ENCODE measurements at regions not wholly inside any gene's neighbourhood (a gene's known extent, or its start where the extent isn't known, plus 50 kb on each side); places are given as distances from the start of the nearest gene placed in this dataset.

DNA sequence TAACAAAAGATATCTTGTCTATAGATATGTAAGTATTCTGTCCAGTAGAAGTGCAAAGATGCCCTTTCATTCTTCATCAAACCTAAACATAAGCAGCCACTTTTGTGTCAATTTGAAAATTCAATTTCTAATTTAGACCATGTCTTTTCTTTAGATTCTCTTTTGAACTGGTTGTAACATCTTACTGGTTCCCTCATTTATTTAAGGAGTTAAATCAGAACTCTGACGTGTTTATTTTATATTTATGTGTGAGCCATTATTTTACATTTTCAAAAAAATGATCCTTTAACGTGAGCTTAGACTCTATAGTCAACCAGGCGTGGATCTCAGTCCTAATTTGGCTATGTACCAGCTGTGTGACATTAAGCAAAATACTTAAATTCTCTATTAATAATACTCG is 74.0 kb upstream of the PHYHIPL start:
- H3K27ac Mint-ChIP-seq = no peak overlapping the region
- H3K4me3 Mint-ChIP-seq = no peak overlapping the region
- H3K36me3 Mint-ChIP-seq = no peaks in the 10 kb centered on the region
- POLR2A ChIA-PET = no interaction called here
- peaks cover 0 to 4% (median 0%) of the 10 kb centered on the region in 9 donors for H3K9me3 Mint-ChIP-seq
- ATAC-seq (no peak), DNase-seq (no peak)
- H3K27me3 Mint-ChIP-seq = no peaks in the 10 kb centered on the region
- H3K4me1 Mint-ChIP-seq = no peaks in the 10 kb centered on the region

DNA sequence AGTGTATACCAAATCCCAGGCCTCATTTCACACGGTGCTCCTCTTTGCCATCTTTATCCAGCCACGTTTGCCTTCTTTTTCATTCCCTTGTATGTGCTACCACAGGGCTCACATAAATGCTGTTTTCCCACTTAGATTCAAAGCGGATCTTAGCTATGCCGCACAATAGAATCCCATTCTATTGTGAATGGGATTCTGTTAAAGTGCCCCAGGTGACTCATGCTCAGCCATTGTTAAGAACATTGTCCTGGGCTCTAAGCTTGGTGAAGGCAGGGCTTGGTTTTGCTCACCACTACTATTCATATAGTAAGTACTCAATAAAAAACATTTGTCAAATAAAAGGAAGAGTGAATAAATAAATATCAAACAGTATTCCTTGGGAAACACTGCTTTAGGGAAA is 72.3 kb upstream of the PHYHIPL start:
- no peak for ATAC-seq
- H3K27me3 Mint-ChIP-seq = no peaks in the 10 kb centered on the region
- no peaks in the 10 kb centered on the region for H3K36me3 Mint-ChIP-seq
- no peak overlapping the region for H3K27ac Mint-ChIP-seq
- peaks cover 0 to 5% (median 0%) of the 10 kb centered on the region in 9 donors for H3K9me3 Mint-ChIP-seq
- H3K4me1 Mint-ChIP-seq = no peaks in the 10 kb centered on the region
- POLR2A ChIA-PET = no interaction called here
- DNase-seq = no peak
- no peak overlapping the region for H3K4me3 Mint-ChIP-seq

DNA sequence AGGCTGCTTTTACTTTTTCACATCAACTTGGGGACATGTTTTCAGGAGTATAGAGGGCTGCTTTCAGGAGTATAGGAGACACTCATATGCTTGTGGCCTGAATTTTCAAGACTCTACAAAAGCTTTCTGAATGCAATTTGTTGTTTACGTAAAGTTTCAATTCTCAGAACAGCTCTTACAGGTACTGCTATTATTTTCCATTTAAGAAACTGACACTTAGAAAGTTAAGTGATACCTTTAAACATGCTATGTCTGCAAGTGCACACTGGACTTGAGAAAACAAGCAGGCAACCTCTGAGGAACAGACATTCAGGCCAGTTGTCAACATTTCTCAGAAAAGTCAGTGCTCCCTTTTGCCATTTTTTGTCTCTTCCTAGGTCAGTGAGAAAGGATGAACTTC is 70.0 kb upstream of the PHYHIPL start:
- Mint-ChIP-seq H3K27ac (no peak overlapping the region), H3K4me3 (no peak overlapping the region), H3K4me1 (no peaks in the 10 kb centered on the region), H3K36me3 (no peaks in the 10 kb centered on the region), H3K9me3 (peaks cover 0 to 5% (median 0%) of the 10 kb centered on the region in 9 donors), H3K27me3 (no peaks in the 10 kb centered on the region)
- POLR2A ChIA-PET = no interaction called here
- DNase-seq (no peak), ATAC-seq (no peak)

DNA sequence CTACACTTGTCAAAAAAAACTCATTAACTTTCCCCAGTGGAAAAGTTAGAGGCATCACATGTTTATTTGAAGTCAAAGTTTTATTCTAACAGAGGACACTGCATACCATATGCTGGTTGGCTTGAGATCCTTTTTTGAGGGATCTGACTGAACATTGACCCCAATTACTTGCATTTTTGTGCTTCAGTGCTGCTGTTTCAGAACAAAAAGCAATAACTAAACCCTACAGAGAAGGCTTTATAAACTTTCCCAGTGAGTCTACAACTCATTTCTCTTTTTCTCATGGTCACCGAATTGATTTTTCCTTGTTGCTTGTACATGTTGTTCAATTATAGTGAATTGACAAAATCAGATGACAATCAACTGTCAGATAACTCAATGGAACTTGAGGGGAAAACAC is 69.3 kb upstream of the PHYHIPL start:
- Mint-ChIP-seq H3K27ac (no peak overlapping the region), H3K9me3 (peaks cover 0 to 6% (median 0%) of the 10 kb centered on the region in 9 donors), H3K4me3 (no peak overlapping the region), H3K27me3 (no peaks in the 10 kb centered on the region), H3K4me1 (no peaks in the 10 kb centered on the region), H3K36me3 (no peaks in the 10 kb centered on the region)
- POLR2A ChIA-PET = no interaction called here
- ATAC-seq (no peak), DNase-seq (no peak)

DNA sequence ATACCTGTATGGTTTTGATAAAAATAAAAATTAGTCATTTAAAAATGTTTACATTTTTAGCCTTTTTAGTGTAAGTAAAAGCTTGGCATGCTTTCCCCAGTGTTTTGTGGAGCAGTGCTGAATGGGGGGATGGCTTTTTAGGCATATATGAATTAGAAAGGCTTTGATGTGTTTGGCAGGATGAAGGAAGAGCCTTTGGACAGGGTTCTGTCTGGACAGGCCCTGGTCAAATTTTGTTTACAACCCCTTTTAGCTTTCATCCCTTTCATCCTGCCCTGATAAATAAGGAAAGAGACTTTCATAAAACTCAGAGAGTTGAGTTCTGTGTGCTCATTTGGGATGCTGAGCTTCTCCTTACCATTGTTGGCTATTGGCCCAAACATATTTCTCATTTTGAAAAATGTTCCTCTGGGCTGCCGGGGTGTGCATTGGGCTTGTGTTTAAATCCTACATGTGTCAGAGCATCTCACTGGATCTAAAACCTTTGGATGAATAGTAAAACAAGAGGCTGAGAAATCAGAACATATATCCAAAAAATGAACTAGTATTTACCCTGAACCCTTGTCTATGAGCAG is 68.1 kb upstream of the PHYHIPL start:
- no peak for ATAC-seq
- Mint-ChIP-seq H3K36me3 (no peaks in the 10 kb centered on the region), H3K27me3 (no peaks in the 10 kb centered on the region), H3K4me3 (no peak overlapping the region), H3K4me1 (no peaks in the 10 kb centered on the region), H3K27ac (no peak overlapping the region), H3K9me3 (peaks cover 0 to 7% (median 0%) of the 10 kb centered on the region in 9 donors)
- POLR2A ChIA-PET = no interaction called here
- no peak for DNase-seq

DNA sequence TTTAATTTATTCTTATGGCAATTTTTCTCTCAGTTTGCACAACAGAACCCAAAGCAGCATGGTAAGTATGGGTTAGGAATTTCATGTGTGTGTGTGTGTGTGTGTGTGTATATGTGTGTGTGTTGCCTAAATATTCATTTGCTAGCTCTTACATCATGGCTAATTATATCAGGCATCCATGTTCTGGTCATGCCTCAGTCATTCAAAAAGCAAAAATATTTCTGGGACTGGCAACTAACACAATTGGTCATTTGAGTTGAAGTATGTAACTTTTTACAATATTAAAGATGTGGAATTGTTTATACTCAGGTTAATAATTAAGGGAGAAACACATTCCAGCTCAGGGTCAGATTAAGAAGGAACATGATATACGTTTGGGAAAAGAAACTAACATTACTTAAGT is 67.6 kb upstream of the PHYHIPL start:
- DNase-seq = no peak
- Mint-ChIP-seq H3K4me3 (no peak overlapping the region), H3K27me3 (no peaks in the 10 kb centered on the region), H3K4me1 (no peaks in the 10 kb centered on the region), H3K27ac (no peak overlapping the region), H3K36me3 (no peaks in the 10 kb centered on the region), H3K9me3 (peaks cover 0 to 7% (median 0%) of the 10 kb centered on the region in 9 donors)
- no peak for ATAC-seq
- POLR2A ChIA-PET = no interaction called here

DNA sequence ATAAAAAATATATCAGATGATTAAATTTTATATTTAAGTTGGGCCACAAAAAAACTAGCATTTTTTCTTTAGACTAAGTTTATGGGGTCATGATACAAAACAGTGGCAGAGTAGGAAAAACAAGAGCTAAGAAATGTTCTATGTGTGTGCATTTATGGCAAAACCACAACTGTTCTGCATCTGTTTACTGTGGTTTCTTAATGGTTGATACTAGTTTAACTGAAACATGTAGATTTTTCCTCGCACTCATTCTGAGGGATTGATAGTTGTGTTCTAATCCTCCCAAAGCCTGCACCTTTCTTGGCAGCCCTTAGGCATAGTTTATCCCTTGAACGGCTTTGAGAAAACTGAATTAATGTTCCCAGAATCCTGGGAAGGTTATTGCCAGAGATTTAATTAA is 66.6 kb upstream of the PHYHIPL start:
- Mint-ChIP-seq H3K36me3 (no peaks in the 10 kb centered on the region), H3K27me3 (no peaks in the 10 kb centered on the region), H3K27ac (no peak overlapping the region), H3K4me3 (no peak overlapping the region), H3K9me3 (peaks cover 0 to 6% (median 0%) of the 10 kb centered on the region in 9 donors), H3K4me1 (no peaks in the 10 kb centered on the region)
- POLR2A ChIA-PET = no interaction called here
- DNase-seq (no peak), ATAC-seq (no peak)

DNA sequence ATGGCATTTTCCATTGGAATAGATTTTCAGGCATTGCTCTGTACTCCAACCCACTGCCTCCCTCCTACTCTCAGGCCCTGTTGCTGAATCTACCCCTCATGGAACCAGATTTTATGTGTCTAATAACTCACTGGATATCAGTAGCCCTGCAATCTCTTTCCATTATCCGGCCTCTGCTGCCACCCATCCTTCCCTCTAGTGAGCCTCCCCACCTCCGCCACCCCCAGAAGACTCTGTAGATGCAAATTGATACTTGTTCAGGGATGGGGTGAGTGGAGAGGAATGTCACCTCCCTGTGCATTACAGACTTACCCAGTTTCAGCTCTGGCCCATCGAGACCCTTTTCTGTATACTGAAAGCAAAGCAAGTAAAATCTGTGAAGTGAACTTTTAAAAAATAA is 52.3 kb upstream of the PHYHIPL start:
- no peak for ATAC-seq
- H3K4me3 Mint-ChIP-seq = no peak overlapping the region
- no peak overlapping the region for H3K27ac Mint-ChIP-seq
- POLR2A ChIA-PET = no interaction called here
- peaks cover 0 to 4% (median 0%) of the 10 kb centered on the region in 5 donors for H3K27me3 Mint-ChIP-seq
- peaks cover 0 to 20% (median 5%) of the 10 kb centered on the region in 9 donors for H3K9me3 Mint-ChIP-seq
- H3K4me1 Mint-ChIP-seq = no peaks in the 10 kb centered on the region
- no peaks in the 10 kb centered on the region for H3K36me3 Mint-ChIP-seq
- DNase-seq = no peak

DNA sequence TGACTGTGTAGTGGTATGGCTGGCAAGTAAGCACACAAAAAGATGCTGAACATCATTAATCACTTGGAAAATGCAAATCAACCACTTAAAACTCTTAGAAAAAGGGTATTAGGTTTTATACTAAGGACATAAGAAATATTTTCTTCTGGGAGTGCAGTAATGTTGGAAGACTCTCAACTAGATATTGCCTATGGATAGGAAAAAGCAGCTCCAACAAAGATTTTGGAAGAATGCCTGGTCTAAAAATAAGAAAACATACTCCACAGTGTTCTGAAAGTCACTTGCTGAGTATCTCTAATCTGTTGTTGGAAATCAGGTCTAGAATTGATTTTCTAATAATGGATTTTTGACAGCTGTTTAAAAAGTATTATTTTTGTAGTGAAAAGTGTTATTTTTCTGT is 50.8 kb upstream of the PHYHIPL start:
- no peaks in the 10 kb centered on the region for H3K36me3 Mint-ChIP-seq
- POLR2A ChIA-PET = no interaction called here
- no peak for DNase-seq
- H3K27me3 Mint-ChIP-seq = peaks cover 0 to 5% (median 2%) of the 10 kb centered on the region in 5 donors
- no peak overlapping the region for H3K27ac Mint-ChIP-seq
- no peak for ATAC-seq
- no peak overlapping the region for H3K4me3 Mint-ChIP-seq
- H3K4me1 Mint-ChIP-seq = no peaks in the 10 kb centered on the region
- H3K9me3 Mint-ChIP-seq = peaks cover 0 to 20% (median 3%) of the 10 kb centered on the region in 9 donors

DNA sequence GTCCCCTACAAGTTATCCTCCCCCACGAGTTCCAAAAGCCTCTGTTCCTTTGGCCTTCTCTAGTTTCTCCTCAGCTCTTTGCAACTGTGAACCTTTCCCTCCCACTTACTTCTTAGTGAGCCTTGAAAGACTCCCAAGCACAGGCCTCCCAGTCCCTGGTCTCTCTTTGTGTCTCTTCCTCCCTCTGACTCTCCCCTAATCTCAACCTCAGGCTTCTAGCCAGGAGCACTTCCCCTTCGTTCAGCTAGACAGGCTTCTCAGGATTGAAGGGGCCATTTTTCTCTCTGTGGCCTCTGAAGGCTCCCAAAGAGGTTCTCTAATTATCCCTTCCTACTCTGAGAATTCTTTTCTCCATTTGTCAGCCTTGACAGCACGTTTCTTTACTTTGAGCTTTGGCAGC is 50.2 kb upstream of the PHYHIPL start:
- no peaks in the 10 kb centered on the region for H3K4me1 Mint-ChIP-seq
- no peak for ATAC-seq
- no peak overlapping the region for H3K27ac Mint-ChIP-seq
- H3K27me3 Mint-ChIP-seq = peaks cover 0 to 8% (median 2%) of the 10 kb centered on the region in 5 donors
- peaks cover 0 to 17% (median under 1%) of the 10 kb centered on the region in 9 donors for H3K9me3 Mint-ChIP-seq
- DNase-seq = no peak
- no peaks in the 10 kb centered on the region for H3K36me3 Mint-ChIP-seq
- H3K4me3 Mint-ChIP-seq = no peak overlapping the region
- POLR2A ChIA-PET = no interaction called here
